ENCODE measurements at regions not wholly inside any gene's neighbourhood (a gene's known extent, or its start where the extent isn't known, plus 50 kb on each side); places are given as distances from the start of the nearest gene placed in this dataset.

GRCh38 chr6:78345882-78346281 is 521.5 kb upstream of the IRAK1BP1 start:
- H3K36me3 ChIP-seq: no peaks in the 10 kb centered on the region
- no peaks in the 10 kb centered on the region for H3K27me3 ChIP-seq
- H3K27ac ChIP-seq: no peak overlapping the region
- DNase-seq (ENCODE audit: low spot score in 2 of 2): no peak
- WGBS, 2 donors: 58 to 72% methylated on average over 2 of the region's 2 CpGs
- H3K4me1 ChIP-seq: no peaks in the 10 kb centered on the region
- no peaks in the 10 kb centered on the region for H3K9me3 ChIP-seq
- no peak overlapping the region for H3K4me3 ChIP-seq
- TF ChIP-seq POLR2A (IDR thresholded peaks at IDR 0.05): no peak
- TF ChIP-seq EP300 (IDR thresholded peaks at IDR 0.05): no peak
- TF ChIP-seq, protein P1, sequence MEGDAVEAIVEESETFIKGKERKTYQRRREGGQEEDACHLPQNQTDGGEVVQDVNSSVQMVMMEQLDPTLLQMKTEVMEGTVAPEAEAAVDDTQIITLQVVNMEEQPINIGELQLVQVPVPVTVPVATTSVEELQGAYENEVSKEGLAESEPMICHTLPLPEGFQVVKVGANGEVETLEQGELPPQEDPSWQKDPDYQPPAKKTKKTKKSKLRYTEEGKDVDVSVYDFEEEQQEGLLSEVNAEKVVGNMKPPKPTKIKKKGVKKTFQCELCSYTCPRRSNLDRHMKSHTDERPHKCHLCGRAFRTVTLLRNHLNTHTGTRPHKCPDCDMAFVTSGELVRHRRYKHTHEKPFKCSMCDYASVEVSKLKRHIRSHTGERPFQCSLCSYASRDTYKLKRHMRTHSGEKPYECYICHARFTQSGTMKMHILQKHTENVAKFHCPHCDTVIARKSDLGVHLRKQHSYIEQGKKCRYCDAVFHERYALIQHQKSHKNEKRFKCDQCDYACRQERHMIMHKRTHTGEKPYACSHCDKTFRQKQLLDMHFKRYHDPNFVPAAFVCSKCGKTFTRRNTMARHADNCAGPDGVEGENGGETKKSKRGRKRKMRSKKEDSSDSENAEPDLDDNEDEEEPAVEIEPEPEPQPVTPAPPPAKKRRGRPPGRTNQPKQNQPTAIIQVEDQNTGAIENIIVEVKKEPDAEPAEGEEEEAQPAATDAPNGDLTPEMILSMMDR (IDR thresholded peaks at IDR 0.05): no peak

GRCh38 chr6:78347191-78347916 is 520.0 kb upstream of the IRAK1BP1 start:
- TF ChIP-seq, protein P1 (IDR thresholded peaks at IDR 0.05): no peak
- TF ChIP-seq POLR2A (IDR thresholded peaks at IDR 0.05): no peak
- no peak for TF ChIP-seq EP300 (IDR thresholded peaks at IDR 0.05)
- no peak overlapping the region for H3K27ac ChIP-seq
- no peaks in the 10 kb centered on the region for H3K9me3 ChIP-seq
- H3K36me3 ChIP-seq: no peaks in the 10 kb centered on the region
- no peaks in the 10 kb centered on the region for H3K4me1 ChIP-seq
- DNase-seq (ENCODE audit: low spot score in 2 of 2): no peak
- H3K27me3 ChIP-seq: no peaks in the 10 kb centered on the region
- H3K4me3 ChIP-seq: no peak overlapping the region
- WGBS, 2 donors: 80% methylated on average over 3 of the region's 3 CpGs

GRCh38 chr6:78353040-78353439 is 514.3 kb upstream of the IRAK1BP1 start:
- Histone ChIP-seq H3K9me3 (no peaks in the 10 kb centered on the region), H3K4me3 (no peak overlapping the region), H3K36me3 (no peaks in the 10 kb centered on the region), H3K27ac (no peak overlapping the region), H3K4me1 (no peaks in the 10 kb centered on the region), H3K27me3 (no peaks in the 10 kb centered on the region)
- DNase-seq (ENCODE audit: low spot score in 2 of 2): no peak
- 57 to 74% methylated on average over 1 of the region's 1 CpG for WGBS, 2 donors
- TF ChIP-seq EP300 (IDR thresholded peaks at IDR 0.05) (no peak), POLR2A (IDR thresholded peaks at IDR 0.05) (no peak)
- TF ChIP-seq, protein P1 (IDR thresholded peaks at IDR 0.05): no peak

DNA sequence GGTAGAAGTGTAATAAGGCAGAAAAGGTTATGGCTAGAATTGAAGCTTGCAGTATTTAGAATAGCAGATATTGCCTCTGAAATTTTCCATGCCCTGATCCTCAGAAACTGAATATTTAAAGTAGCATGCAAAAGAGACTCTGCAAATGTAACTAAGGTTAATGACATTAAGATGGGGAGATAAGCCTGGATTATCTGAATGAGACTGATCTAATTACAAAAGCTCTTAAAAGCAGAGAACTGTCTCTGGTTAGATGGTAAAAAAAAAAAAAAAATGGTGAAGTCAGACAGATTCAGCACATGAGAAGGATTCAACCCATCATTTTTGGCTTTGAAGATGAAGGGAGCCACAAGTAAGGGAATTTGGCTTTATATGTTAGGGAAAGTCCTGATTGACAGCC is 503.7 kb upstream of the IRAK1BP1 start:
- Histone ChIP-seq H3K36me3 (no peaks in the 10 kb centered on the region), H3K4me1 (no peaks in the 10 kb centered on the region), H3K9me3 (no peaks in the 10 kb centered on the region), H3K4me3 (no peak overlapping the region), H3K27me3 (no peaks in the 10 kb centered on the region), H3K27ac (no peak overlapping the region)
- DNase-seq (ENCODE audit: low spot score in 2 of 2): no peak
- TF ChIP-seq, protein P1 (IDR thresholded peaks at IDR 0.05): no peak

DNA sequence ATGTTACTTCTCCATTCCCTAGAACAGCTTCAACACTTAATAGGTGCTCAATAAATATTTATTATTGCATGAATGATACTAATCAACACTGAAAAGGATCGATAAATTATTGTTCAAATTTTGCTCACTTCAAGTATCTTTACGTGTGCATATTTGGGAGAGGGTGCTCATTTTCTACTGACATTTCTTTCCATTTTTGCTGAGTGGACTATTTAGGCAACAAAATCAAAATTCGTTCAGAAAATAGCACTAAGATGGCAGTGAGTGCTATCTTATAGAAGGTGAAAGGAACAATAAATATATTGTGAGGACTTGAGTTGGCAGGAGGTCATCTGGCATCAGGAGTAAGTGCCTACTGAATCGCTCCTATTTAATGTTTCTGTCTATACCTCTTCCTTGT is 501.9 kb upstream of the IRAK1BP1 start:
- no peak for TF ChIP-seq POLR2A (IDR thresholded peaks at IDR 0.05)
- no peak for TF ChIP-seq EP300 (IDR thresholded peaks at IDR 0.05)
- 87 to 88% methylated on average over 4 of the region's 4 CpGs for WGBS, 2 donors
- no peaks in the 10 kb centered on the region for H3K36me3 ChIP-seq

DNA sequence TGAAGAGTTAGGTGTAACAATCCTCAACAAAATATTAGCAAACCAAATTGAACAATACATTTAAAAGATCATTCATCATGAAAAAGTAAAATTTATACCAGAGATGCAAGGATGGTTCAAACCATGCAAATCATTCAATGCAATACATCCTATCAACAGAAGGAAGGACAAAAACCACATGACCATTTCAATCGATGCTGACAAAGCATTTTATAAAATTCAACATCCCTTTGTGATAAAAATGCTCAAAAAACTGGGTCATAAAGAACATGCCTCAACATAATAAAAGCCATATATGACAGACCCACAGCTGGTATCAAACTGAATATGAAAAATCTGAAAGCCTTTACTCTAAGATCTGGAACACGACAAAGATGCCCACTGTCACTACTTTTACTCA is 490.3 kb upstream of the IRAK1BP1 start:
- Histone ChIP-seq H3K27me3 (no peaks in the 10 kb centered on the region), H3K4me1 (no peaks in the 10 kb centered on the region), H3K9me3 (peaks cover 0 to 3% (median 1%) of the 10 kb centered on the region in 4 donors), H3K4me3 (no peak overlapping the region), H3K27ac (no peak overlapping the region), H3K36me3 (no peaks in the 10 kb centered on the region)
- 81 to 85% methylated on average over 2 of the region's 2 CpGs for WGBS, 2 donors
- no peak for TF ChIP-seq POLR2A (IDR thresholded peaks at IDR 0.05)
- TF ChIP-seq, protein P1 (IDR thresholded peaks at IDR 0.05): no peak
- TF ChIP-seq EP300 (IDR thresholded peaks at IDR 0.05): no peak
- no peak for DNase-seq (ENCODE audit: low spot score in 2 of 2)

More for the DNA sequence above, 501.9 kb upstream of the IRAK1BP1 start:
- Histone ChIP-seq H3K9me3 (no peaks in the 10 kb centered on the region), H3K4me1 (no peaks in the 10 kb centered on the region), H3K27ac (no peak overlapping the region), H3K27me3 (no peaks in the 10 kb centered on the region), H3K4me3 (no peak overlapping the region)
- no peak for DNase-seq (ENCODE audit: low spot score in 2 of 2)
